ENCODE measurements at regions not wholly inside any gene's neighbourhood (a gene's known extent, or its start where the extent isn't known, plus 50 kb on each side); places are given as distances from the start of the nearest gene placed in this dataset.

DNA sequence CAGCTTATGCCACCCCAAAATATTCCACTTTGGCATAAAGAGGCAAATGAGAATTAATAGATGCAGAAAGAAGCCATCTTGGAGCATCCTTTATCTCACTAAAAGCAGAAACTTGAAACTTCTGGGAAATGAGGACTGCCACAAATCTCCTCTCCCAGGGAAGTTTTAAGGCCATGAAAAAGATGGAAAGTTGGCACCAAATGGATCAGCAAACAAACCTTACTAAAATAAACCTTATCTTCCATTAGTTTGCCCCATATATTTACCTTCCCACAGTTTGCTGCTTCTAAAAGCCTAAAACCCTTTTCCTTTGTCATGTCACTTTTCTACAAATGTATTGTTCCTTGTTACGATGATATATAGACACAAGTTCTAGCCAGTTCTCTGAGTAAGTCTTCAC is 340.0 kb upstream of the USP15 start:
- H3K4me3 Mint-ChIP-seq: no peak overlapping the region
- no peaks in the 10 kb centered on the region for H3K36me3 Mint-ChIP-seq (ENCODE audit: low read depth)
- TF ChIP-seq, protein P1, sequence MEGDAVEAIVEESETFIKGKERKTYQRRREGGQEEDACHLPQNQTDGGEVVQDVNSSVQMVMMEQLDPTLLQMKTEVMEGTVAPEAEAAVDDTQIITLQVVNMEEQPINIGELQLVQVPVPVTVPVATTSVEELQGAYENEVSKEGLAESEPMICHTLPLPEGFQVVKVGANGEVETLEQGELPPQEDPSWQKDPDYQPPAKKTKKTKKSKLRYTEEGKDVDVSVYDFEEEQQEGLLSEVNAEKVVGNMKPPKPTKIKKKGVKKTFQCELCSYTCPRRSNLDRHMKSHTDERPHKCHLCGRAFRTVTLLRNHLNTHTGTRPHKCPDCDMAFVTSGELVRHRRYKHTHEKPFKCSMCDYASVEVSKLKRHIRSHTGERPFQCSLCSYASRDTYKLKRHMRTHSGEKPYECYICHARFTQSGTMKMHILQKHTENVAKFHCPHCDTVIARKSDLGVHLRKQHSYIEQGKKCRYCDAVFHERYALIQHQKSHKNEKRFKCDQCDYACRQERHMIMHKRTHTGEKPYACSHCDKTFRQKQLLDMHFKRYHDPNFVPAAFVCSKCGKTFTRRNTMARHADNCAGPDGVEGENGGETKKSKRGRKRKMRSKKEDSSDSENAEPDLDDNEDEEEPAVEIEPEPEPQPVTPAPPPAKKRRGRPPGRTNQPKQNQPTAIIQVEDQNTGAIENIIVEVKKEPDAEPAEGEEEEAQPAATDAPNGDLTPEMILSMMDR (IDR thresholded peaks at IDR 0.05): no peak
- no peak overlapping the region for H3K27ac Mint-ChIP-seq
- no peaks in the 10 kb centered on the region for H3K4me1 Mint-ChIP-seq
- H3K9me3 Mint-ChIP-seq: peaks cover 7% of the 10 kb centered on the region
- no peak for DNase-seq
- no peaks in the 10 kb centered on the region for H3K27me3 Mint-ChIP-seq (ENCODE audit: low read depth, poor library complexity)

GRCh38 chr12:61923152-61923551 is 337.1 kb upstream of the USP15 start:
- Mint-ChIP-seq H3K9me3 (peaks cover 20% of the 10 kb centered on the region), H3K27me3 (ENCODE audit: low read depth, poor library complexity) (no peaks in the 10 kb centered on the region), H3K4me3 (no peak overlapping the region), H3K36me3 (ENCODE audit: low read depth) (no peaks in the 10 kb centered on the region), H3K27ac (no peak overlapping the region), H3K4me1 (no peaks in the 10 kb centered on the region)
- no peak for DNase-seq
- TF ChIP-seq, protein P1 (IDR thresholded peaks at IDR 0.05): no peak

DNA sequence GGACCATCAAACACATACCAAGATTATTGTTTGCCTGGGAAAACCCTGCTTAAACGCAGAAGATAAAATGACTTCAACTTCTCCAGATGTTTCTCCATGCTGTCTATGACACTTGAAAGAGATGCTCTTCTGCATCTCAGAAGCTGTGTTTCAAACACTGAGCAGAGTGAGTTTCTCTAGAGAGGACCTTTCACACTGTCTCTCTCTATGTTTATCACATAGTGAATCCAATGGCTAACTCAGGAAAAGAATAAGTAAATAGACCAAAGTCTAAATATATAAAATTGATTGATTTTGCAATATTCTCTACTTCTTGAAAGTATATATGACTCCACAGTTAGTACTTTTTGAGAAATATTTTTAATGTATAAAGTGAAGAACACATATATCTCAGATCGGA is 325.6 kb upstream of the USP15 start:
- no peak overlapping the region for H3K27ac Mint-ChIP-seq
- no peak for DNase-seq
- no peaks in the 10 kb centered on the region for H3K4me1 Mint-ChIP-seq
- no peak overlapping the region for H3K4me3 Mint-ChIP-seq
- H3K9me3 Mint-ChIP-seq: no peaks in the 10 kb centered on the region
- TF ChIP-seq, protein P1 (IDR thresholded peaks at IDR 0.05): no peak
- H3K27me3 Mint-ChIP-seq (ENCODE audit: low read depth, poor library complexity): no peaks in the 10 kb centered on the region
- H3K36me3 Mint-ChIP-seq (ENCODE audit: low read depth): no peaks in the 10 kb centered on the region

DNA sequence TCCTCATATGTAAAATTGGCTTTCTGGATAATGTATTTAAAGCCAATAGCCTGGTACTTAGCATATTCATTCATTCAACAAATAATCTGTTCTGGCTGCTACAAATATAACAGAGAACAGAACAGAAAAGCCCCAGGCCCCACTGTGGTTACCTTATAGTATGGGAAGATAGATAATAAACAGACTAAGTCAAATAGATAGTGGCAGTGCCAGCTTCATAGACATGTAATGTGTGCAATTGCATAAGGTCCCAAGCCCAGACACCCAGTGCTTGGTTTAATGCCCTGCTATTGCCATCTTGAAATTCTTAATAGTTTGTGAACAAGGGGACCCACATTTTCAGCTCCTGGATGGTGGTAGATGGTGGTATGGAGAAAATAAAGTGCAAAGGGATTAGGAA is 320.2 kb upstream of the USP15 start:
- no peaks in the 10 kb centered on the region for H3K27me3 Mint-ChIP-seq (ENCODE audit: low read depth, poor library complexity)

DNA sequence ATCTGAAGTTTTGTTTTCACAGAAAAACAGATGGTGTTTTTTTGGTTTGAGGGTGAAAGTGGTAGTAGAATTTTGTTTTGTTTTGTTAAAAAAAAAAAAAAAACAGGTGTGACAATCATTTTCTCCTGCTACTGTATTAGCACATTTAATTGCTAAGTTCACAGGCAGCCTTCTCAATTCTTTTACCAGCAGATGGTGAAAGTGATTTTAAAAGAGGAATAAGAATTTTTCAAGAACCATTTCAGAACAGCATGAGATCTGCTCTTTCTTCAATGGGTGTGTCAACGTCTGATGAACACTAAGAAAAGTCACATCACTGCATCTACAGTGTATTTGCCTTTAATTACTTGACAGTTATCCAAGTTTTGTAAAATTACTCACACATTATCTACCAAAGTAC is 303.7 kb upstream of the USP15 start:
- Mint-ChIP-seq H3K36me3 (ENCODE audit: low read depth) (no peaks in the 10 kb centered on the region), H3K4me1 (no peaks in the 10 kb centered on the region), H3K27ac (no peak overlapping the region), H3K27me3 (ENCODE audit: low read depth, poor library complexity) (no peaks in the 10 kb centered on the region), H3K9me3 (no peaks in the 10 kb centered on the region), H3K4me3 (no peak overlapping the region)
- TF ChIP-seq, protein P1 (IDR thresholded peaks at IDR 0.05): no peak
- DNase-seq: no peak

More for the DNA sequence above, 320.2 kb upstream of the USP15 start:
- Mint-ChIP-seq H3K36me3 (ENCODE audit: low read depth) (no peaks in the 10 kb centered on the region), H3K9me3 (peaks cover 11% of the 10 kb centered on the region), H3K4me3 (no peak overlapping the region), H3K4me1 (no peaks in the 10 kb centered on the region), H3K27ac (no peak overlapping the region)
- DNase-seq: no peak
- TF ChIP-seq, protein P1 (IDR thresholded peaks at IDR 0.05): no peak

DNA sequence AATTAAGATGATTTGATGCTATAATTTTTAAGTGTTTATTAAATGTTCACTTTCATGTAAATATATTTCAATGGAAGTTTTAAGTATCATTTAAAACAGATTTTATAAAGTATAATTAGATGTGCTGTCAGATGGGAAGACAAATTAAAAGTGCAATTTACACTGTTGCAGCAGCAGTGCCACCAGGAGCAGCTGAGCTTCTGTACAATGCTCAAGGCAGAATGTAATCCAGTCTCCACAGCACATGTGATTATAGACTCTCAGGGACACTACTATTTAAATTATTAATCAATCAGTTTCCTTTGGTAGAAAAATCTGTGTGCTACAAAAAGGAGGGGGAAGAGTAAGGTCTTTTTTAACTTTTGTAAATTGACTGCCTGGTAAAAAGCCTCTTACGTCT is 285.7 kb upstream of the USP15 start:
- TF ChIP-seq, protein P1 (IDR thresholded peaks at IDR 0.05): no peak
- Mint-ChIP-seq H3K9me3 (no peaks in the 10 kb centered on the region), H3K27me3 (ENCODE audit: low read depth, poor library complexity) (no peaks in the 10 kb centered on the region), H3K4me3 (no peak overlapping the region), H3K36me3 (ENCODE audit: low read depth) (no peaks in the 10 kb centered on the region), H3K27ac (no peak overlapping the region), H3K4me1 (no peaks in the 10 kb centered on the region)
- DNase-seq: no peak

Data from nephron progenitor cell (in vitro differentiated cells).